HepG2 (cell line): ENCODE measurements at regions not wholly inside any gene's neighbourhood (a gene's known extent, or its start where the extent isn't known, plus 50 kb on each side); places are given as distances from the start of the nearest gene placed in this dataset.

Source experiments
- ATAC-seq: fragments of 200-7000 bp; cut with Tn5 transposase; 3 replicates; pipeline ENCODE4 v1.9.1; 2020; ENCODE audit warnings: mild to moderate bottlenecking, moderate library complexity
- BruUV-seq: library from RNA; stranded (reverse); fragments of 400-500 nt; replicated peaks from 2 replicates; lab custom pipeline; 2021; lab: Mats Ljungman, UMichigan
- CTCF ChIA-PET: fragments of 300-600 bp; formaldehyde crosslinking; extraction: SDS; loops from one replicate; lab custom pipeline; 2021; ENCODE audit warnings: low total read pairs, inconsistent platforms, low intra/inter-chr PET ratio; lab: Yijun Ruan, JAX
- POLR2A ChIA-PET: fragments of 350-600 bp; sonication (Branson Sonifier 250); formaldehyde crosslinking; loops from one replicate; lab custom pipeline; 2020; ENCODE audit warnings: antibody characterized with exemption, inconsistent platforms; lab: Yijun Ruan, JAX
- DNase-seq: peaks from one replicate; pipeline ENCODE4 v3.0.0-alpha.2; 2015; ENCODE audit warnings: low spot score
- FAIRE-seq: peaks from 3 replicates; lab custom pipeline; 2011; peaks lifted over from hg19 to GRCh38; lab: Jason Lieb, UNC
- H2AFZ ChIP-seq: one replicate; pipeline ENCODE4 v1.6.1; 2011; ENCODE audit warnings: low read length, inconsistent platforms
- H3K27ac ChIP-seq: fragments of 300-600 bp; 3 replicates; pipeline ENCODE4 v1.8.0; 2011; ENCODE audit warnings: mixed run types, mild to moderate bottlenecking, mixed read lengths, low read length, inconsistent platforms; ENCODE audit not compliant: insufficient read depth; ENCODE audit errors: extremely low read length
- H3K27me3 ChIP-seq, 2 experiments: fragments of 200-600 bp in 1 of 2; 2 replicates in 1 of 2; 3 replicates in 1 of 2; pipeline versions ENCODE4 v1.6.0 to v1.8.0; 2011; ENCODE audit warnings: low read length in 2 of 2, mild to moderate bottlenecking in 2 of 2, moderate library complexity in 2 of 2, inconsistent platforms in 1 of 2; ENCODE audit not compliant: insufficient read depth in 2 of 2, control insufficient read depth in 1 of 2
- H3K36me3 ChIP-seq, 2 experiments: fragments of 200-600 bp in 1 of 2; replicated peaks in 1 of 2; 2 replicates in 1 of 2; 3 replicates in 1 of 2; pipeline versions ENCODE4 v1.5.1 to v1.8.0; 2011; ENCODE audit warnings: low read length in 2 of 2, inconsistent platforms in 1 of 2; ENCODE audit not compliant: insufficient read depth in 2 of 2, control insufficient read depth in 1 of 2
- H3K4me1 ChIP-seq: 2 replicates; pipeline ENCODE4 v1.5.1; 2012; ENCODE audit warnings: low read length, inconsistent platforms; ENCODE audit not compliant: insufficient read depth
- H3K4me2 ChIP-seq: 2 replicates; pipeline ENCODE4 v1.6.0; 2011; ENCODE audit warnings: low read depth, low read length, inconsistent platforms
- H3K4me3 ChIP-seq, 3 experiments: fragments of 200-600 bp in 1 of 3; sonication (generic), shearing (Covaris generic) in 1 of 3; replicated peaks in 1 of 3; 2 replicates each; pipeline ENCODE4 v1.5.1; 2011 to 2016; ENCODE audit warnings: low read length in 3 of 3, inconsistent platforms in 2 of 3, low read depth in 2 of 3, mild to moderate bottlenecking in 2 of 3, control low read depth in 1 of 3, mixed read lengths in 1 of 3; ENCODE audit not compliant: insufficient read depth in 1 of 3
- H3K79me2 ChIP-seq: one replicate; pipeline ENCODE4 v1.6.1; 2011; ENCODE audit warnings: low read length, inconsistent platforms; ENCODE audit not compliant: insufficient read depth
- H3K9ac ChIP-seq: 2 replicates; pipeline ENCODE4 v1.6.0; 2011; ENCODE audit warnings: mild to moderate bottlenecking, low read depth, low read length, inconsistent platforms; ENCODE audit not compliant: insufficient read depth
- H3K9me3 ChIP-seq: 2 replicates; pipeline ENCODE4 v1.5.1; 2012; ENCODE audit warnings: mild to moderate bottlenecking, low read length
- H4K20me1 ChIP-seq: 2 replicates; pipeline ENCODE4 v1.6.0; 2011; ENCODE audit warnings: inconsistent platforms, mild to moderate bottlenecking, low read length, moderate library complexity; ENCODE audit not compliant: insufficient read depth
- ATF7-NPFF ChIP-seq: sonication (generic); formaldehyde crosslinking; IDR thresholded peaks from 2 replicates; pipeline ENCODE4 v1.8.1; 2023; ENCODE audit warnings: mild to moderate bottlenecking, low read depth, missing genetic modification reagents, moderate library complexity
- BCLAF1 ChIP-seq: fragments of 450-650 bp; IDR thresholded peaks from 2 replicates; pipeline ENCODE4 v1.6.1; 2017; ENCODE audit warnings: mild to moderate bottlenecking
- E2F2 ChIP-seq: sonication (generic); formaldehyde crosslinking; IDR thresholded peaks from 2 replicates; pipeline ENCODE4 v1.4.0; 2020; ENCODE audit warnings: missing genetic modification reagents, borderline replicate concordance
- HNRNPH1 ChIP-seq: fragments of 200-400 bp; formaldehyde crosslinking; optimal IDR thresholded peaks from 2 replicates; pipeline ENCODE3; 2017; ENCODE audit warnings: mild to moderate bottlenecking, low read depth, low read length
- KMT2A ChIP-seq: sonication (generic); formaldehyde crosslinking; IDR thresholded peaks from 2 replicates; pipeline ENCODE4 v1.4.0; 2020; ENCODE audit warnings: missing genetic modification reagents
- MTA3 ChIP-seq: sonication (generic); formaldehyde crosslinking; IDR thresholded peaks from 2 replicates; pipeline ENCODE4 v1.4.0; 2020; ENCODE audit warnings: missing genetic modification reagents
- TGIF2 ChIP-seq: IDR thresholded peaks from 2 replicates; pipeline ENCODE4 v1.6.1; 2016; ENCODE audit warnings: control low read depth, missing compliant biosample characterization
- ZNF709 ChIP-seq: sonication (generic); formaldehyde crosslinking; IDR thresholded peaks from 2 replicates; pipeline ENCODE4 v1.5.0; 2020; ENCODE audit warnings: mild to moderate bottlenecking, missing genetic modification reagents
- ZNF777 ChIP-seq: sonication (generic); formaldehyde crosslinking; IDR thresholded peaks from 2 replicates; pipeline ENCODE4 v1.4.0; 2020; ENCODE audit warnings: missing genetic modification reagents
- ZSCAN30 ChIP-seq: sonication (generic); formaldehyde crosslinking; IDR thresholded peaks from 2 replicates; pipeline ENCODE4 v1.5.0; 2020; ENCODE audit warnings: mild to moderate bottlenecking, missing genetic modification reagents
- WGBS: methylation state at CpG from one replicate; pipeline ENCODE4 v1.1.6; 2017; ENCODE audit warnings: low lambda C conversion rate; 5-methylcytosine and 5-hydroxymethylcytosine counted together
- in situ Hi-C: cut with HindIII; loops from 2 replicates; pipeline ENCODE4 v1.10.0; 2017; ENCODE audit warnings: low pct_unique_long_range_greater_than_20kb; ENCODE audit not compliant: extremely low pct_ligation_motif_present
- intact Hi-C: fragments of 100-400 bp; cut with micrococcal nuclease; formaldehyde crosslinking; loops from one replicate; pipeline ENCODE4 v1.10.0; 2022; ENCODE audit not compliant: unreplicated experiment

- TF ChIP-seq ZSCAN30 (CRISPR knock-in tag) (no peak), ZNF709 (no peak), E2F2 (no peak), BCLAF1 (no peak), MTA3 (CRISPR knock-in tag) (no peak)
Measured at GRCh38 chr9:119088002-119088547, 281.2 kb downstream of the BRINP1 start (continued).

GRCh38 chr9:119091074-119091473 lies 278.2 kb downstream of the BRINP1 start:
- CTCF ChIA-PET, result no interaction called here
- Histone ChIP-seq H3K27me3 (no peaks in the 10 kb centered on the region), H2AFZ (no peak overlapping the region), H3K36me3 (no peaks in the 10 kb centered on the region), H3K79me2 (no peaks in the 10 kb centered on the region), H3K9me3 (peaks cover 47% of the 10 kb centered on the region), H3K27ac (no peak overlapping the region), H3K4me3 (no peak overlapping the region), H4K20me1 (no peaks in the 10 kb centered on the region), H3K9ac (no peak overlapping the region), H3K4me2 (no peak overlapping the region), H3K4me1 (no peaks in the 10 kb centered on the region)
- intact Hi-C loops, result no loop called here
- TF ChIP-seq HNRNPH1, result no peak
- TF ChIP-seq ATF7-NPFF (CRISPR knock-in tag), result no peak
- no peak for TF ChIP-seq ZSCAN30 (CRISPR knock-in tag)
- no peak for TF ChIP-seq KMT2A (CRISPR knock-in tag)
- TF ChIP-seq TGIF2 (CRISPR knock-in tag), result no peak
- no peak for TF ChIP-seq ZNF777 (CRISPR knock-in tag)
- BruUV-seq, result no TSS peak
- no peak for DNase-seq
- WGBS, result 0% methylated on average over 1 of the region's 1 CpG
- POLR2A ChIA-PET, result no interaction called here
- in situ Hi-C loops, result no loop called here
- no peak for ATAC-seq
- FAIRE-seq, result no peak
